Raji (cell line): ENCODE measurements at regions not wholly inside any gene's neighbourhood (a gene's known extent, or its start where the extent isn't known, plus 50 kb on each side); places are given as distances from the start of the nearest gene placed in this dataset.

Experiments
- POLR2A ChIP-seq: IDR thresholded peaks from 2 replicates; pipeline ENCODE4 v1.6.1; 2011; ENCODE audit warnings: low read depth, low read length, control low read depth; ENCODE audit not compliant: insufficient read depth

- TF ChIP-seq POLR2A = no peak
Observed at GRCh38 chr13:105994340-105994739, 541.1 kb downstream of the EFNB2 start.

- no peak for TF ChIP-seq POLR2A
Observed at GRCh38 chr13:105991622-105992277, 543.7 kb downstream of the EFNB2 start.

- TF ChIP-seq POLR2A = no peak
Observed at GRCh38 chr13:105991131-105991530, 544.3 kb downstream of the EFNB2 start.

GRCh38 chr13:105990256-105990958 is 545.1 kb downstream of the EFNB2 start:
- no peak for TF ChIP-seq POLR2A

- TF ChIP-seq POLR2A = no peak
Observed at GRCh38 chr13:105984646-105985045, 550.8 kb downstream of the EFNB2 start.

DNA sequence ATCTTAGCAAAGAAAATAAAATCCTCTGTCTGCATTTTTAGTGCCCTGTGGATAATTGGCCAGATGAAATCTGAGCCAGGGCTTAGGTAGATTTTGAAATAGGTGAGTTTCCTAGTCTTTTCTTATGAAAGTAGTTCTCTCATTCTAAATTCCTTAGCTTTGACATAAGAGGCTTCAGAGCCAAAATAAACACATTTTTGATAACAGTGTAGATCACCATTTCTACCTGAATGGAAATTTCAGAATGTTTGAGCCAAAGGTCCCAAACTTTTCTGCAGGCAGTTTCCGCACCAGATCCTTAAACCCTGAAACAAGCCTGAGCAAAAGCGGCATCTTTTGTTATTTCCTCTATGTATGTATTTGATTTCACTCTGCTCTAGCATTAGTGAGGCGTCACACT is 551.2 kb downstream of the EFNB2 start:
- TF ChIP-seq POLR2A = no peak

- no peak for TF ChIP-seq POLR2A
Observed at GRCh38 chr13:105982219-105982930, 553.1 kb downstream of the EFNB2 start.

DNA sequence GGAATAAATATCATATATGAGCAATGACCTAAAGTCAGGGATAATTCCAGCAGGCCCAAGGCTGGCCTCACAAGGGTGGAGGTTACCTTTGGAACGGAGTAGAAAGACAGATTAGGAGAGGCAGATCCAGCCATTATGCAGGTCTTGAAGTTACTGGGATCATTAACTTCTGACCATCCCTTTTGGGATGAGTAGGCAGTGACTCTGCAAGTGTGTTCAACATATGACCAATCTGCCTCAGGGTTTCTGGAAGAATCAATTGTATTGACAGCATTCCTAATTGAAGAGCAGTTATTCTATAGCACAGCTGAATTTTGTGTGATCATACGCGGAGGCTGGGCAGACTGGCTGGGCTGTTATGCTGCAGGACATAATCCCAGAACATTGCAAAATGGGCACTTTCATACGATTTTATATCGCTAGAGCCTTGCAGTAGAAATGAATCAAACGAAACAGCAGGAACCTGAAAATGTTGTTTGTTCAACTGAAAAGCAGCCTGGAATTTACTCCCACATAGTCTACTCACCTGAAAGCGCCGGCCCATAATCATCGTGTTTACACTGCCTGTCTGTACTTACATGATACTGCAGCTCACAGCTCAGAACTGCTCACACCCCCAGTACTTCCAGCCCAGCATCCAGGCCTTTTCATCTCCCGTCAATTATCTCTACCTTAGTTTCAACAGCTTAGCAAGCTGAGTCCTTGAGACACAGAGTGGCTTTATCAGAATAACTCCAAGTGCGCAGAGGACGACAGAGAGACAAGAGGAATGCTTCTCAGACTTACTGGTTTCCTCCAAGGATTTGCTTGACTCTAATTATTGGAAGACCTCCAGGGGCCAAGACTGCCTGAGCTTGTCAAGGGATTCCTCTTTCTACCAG is 556.1 kb downstream of the EFNB2 start:
- TF ChIP-seq POLR2A = no peak

GRCh38 chr13:105974380-105974779 is 561.1 kb downstream of the EFNB2 start:
- TF ChIP-seq POLR2A = no peak

- no peak for TF ChIP-seq POLR2A
Observed at GRCh38 chr13:105972811-105973590, 562.5 kb downstream of the EFNB2 start.

DNA sequence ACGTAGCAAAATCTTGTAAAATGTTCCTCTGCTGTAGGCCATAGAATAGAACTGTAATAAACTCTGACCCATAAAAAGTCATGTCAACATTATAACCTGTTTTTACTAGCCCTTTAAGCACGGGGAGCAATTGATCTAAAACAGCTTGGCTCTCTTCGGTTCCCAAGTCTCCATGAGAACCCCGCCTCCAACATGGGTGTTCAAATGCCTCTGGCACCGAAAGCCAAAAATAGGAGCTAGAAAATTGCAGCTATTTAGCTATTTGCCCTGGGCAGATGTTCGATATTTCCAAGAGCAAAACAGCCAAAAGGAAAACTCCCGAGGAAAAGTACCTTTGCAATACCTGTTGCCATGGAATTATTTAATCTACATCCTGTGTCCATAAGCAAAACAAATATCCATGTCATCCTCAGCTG is 563.1 kb downstream of the EFNB2 start:
- no peak for TF ChIP-seq POLR2A

DNA sequence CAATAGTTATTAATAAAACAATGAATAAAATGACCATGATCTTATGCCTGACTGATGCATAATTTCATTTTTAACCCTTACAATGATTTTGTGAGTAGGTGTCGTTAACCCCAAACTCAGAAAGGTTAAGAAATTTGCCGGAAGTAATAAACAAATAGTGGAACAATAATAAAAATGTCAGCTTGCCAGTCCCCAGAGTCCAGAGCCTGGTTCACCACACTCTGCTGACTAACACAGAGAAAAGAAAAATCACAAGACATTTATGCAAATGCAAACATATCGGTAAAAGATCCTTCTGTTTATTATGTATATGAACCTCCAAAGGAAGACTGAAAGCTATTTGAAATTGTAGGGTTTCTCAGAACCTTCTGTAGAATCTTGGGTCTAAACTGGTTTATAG is 563.7 kb downstream of the EFNB2 start:
- no peak for TF ChIP-seq POLR2A

- TF ChIP-seq POLR2A = no peak
Observed at GRCh38 chr13:105971312-105971711, 564.1 kb downstream of the EFNB2 start.

GRCh38 chr13:105969761-105970160 is 565.7 kb downstream of the EFNB2 start:
- no peak for TF ChIP-seq POLR2A
